HUDEP-2 (cell line): ENCODE measurements at regions not wholly inside any gene's neighbourhood (a gene's known extent, or its start where the extent isn't known, plus 50 kb on each side); places are given as distances from the start of the nearest gene placed in this dataset.
A peak's percentile ranks its signal among the peaks of the same experiment; 100 is the strongest.

Experiments used
- DNase-seq, 76 experiments: peaks; one replicate each; lab custom pipeline; 2025; ENCODE audit not compliant: unreplicated experiment in 76 of 76; lab: John Stamatoyannopoulos, UW

DNA sequence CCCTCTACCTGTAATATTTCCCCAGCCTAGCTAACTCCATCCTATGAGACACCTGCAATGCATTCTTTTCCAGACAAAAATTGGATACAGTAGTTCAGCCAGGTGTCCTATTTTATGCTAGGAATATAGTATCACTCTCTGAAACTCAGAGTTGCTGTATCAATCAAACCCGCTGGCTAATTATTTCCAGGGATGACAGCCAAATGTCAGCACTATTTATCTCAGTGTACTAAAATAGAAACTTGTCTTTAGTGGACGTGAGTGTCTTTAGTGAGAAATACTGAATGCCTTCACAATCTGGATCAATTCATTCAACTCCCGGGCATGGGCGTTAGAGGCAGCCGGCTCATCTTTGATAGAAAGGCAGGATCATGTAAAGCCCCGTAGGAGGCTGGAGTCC is 196.2 kb downstream of the RBM46 start:
- DNase-seq = peak in 1 of 76 experiments; percentile 1

DNA sequence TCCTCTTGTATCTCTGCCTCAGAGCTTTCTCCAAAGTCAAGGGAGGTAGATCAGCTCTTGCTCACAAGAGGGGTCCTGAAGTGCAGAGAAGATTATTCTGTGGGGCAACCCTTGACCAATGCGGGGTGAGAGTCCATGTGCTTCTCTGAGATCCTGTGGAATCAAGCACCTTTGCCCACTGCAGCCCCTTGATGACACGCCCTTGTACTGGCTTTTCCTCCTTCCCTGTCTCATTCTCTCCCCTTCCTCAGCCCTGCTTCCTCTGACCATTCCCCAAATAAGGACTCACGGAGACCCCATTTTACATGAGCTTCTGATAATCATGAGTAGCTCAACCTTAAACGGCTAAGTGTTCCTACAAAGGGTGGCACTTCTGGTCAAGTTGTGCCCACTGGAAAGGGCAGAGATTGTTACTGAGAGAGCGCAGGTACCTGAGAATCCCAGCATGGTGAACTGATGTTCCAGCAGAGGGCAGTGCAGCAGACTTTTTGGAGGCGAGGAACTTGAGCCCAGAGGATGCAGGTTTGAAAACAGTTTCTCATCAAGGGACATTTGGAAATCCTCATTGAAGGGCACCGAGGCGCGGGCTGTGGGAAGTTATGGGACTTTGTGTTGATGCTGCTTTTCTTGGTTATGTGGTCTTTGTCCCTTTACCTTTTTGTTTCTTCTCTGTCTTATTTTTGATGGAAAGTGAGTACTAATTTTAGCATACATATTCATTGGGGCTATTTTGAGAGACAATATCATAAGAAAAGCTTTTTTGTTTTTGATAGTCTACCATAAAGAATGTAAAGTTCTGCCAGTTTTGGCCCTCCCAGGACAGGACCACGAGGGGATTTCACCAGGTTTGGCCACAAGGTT is 201.3 kb downstream of the RBM46 start:
- peak in 63 of 76 experiments; percentile 2 to 79 (median 46) for DNase-seq

DNA sequence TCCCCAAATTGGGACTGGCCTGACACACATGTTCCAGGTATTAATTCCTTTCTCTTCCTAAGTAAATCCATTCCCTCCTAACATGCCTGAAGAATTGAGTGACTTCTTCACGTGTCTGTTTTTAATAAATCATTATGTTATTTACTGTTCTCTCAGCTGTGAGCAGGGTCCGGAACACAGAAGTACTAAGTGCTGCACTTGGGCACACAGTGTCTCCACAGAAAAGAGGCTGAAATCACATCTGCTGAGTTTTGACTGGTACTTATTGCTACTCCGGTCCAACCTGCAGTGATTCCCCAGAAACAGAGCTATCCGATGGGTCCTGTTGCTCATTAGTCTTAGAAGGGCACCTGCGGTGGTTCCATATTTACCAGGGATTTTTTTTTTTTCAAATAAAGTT is 202.6 kb downstream of the RBM46 start:
- DNase-seq = no peak

DNA sequence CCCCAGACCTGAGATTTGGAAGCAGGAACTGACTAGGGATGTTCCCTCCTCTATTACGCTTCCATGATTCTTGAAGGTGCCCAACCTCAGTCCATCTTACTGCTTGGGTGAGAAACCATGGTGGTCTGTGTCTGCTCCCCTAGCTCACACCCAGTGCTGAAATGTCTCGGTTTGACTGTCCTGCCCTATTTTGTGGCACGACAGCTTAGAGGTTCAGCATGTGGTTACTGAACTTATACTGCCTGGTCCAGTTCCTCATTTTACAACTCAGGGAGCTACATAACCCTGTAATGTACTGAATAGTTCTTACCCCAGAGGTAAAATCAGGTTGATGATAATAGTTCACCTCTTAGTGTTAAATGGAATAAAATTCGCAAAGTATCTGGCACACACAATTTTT is 203.1 kb downstream of the RBM46 start:
- no peak for DNase-seq

DNA sequence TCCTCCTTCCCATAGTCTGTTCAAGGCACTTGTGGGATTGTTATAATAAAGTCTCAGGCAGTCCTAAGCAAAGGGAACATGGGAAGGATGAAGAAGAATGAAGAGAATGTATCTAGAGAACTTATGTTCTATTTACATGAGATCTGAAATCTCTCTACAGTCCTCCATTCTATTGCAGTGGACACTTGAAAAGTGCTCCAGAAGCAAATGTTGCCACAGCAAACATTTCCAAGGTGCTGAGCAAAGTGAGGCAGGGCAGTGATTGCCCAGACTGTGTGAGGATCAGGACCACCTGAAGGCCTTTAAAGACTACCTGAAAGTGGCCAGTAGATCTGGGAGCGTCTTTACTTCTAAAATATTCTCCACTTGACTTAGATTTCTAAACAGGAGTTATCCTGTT is 203.5 kb downstream of the RBM46 start:
- DNase-seq = no peak

DNA sequence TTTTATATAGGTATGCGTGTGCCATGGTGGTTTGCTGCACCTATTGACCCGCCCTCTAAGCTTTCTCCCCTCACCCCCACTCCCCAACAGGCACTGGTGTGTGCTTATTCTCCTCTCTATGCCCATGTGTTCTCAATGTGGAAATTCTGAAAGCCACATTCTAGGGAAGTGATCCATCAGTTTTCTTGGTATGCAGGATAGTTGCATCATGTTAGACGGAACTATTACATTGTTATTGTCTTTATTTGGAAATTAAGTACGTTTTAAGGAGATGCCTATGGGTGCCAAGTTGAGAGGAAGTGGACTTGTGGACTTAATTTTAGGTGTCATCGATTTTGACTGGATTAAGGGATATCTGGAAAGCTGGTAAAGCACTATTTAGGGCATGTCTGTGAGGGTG is 204.6 kb downstream of the RBM46 start:
- no peak for DNase-seq

DNA sequence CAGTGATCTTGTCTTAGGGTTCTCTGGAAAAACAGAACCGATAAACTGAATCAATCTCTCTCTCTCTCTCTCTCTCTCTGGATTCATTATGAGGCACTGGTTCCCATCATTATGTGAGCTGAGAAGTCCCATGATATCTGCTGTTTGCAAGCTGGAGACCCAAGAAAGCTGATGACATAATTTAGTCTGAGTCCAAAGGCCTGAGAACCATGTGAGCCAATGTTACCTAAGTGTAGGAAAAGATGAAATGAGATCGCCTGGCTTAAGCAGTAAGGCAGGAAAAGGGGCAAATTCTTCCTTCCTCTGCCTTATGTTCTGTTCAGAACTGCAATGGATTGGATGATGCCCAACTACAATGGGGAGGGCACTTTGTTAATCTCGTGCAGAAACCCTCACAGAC is 207.4 kb downstream of the RBM46 start:
- DNase-seq = peak in 5 of 76 experiments; percentile 2 to 6 (median 2)

DNA sequence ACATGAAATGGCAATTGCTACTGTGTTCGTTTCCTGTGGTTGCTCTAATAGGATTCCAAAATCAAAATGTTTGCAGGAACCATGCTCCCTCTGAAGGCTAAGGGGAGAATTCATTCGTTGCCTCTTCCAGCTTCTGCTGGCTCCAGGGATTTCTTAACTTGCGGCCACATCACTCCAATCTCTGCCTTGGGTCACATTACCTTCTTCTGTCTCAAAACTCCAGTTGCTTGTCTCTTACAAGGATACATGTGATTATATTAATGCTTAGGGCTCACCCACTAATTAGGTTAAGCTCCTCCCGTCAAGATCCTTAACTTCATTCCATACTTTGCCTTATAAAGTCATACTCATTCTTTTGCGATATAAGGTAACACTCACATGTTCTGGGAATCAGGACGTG is 208.4 kb downstream of the RBM46 start:
- DNase-seq = no peak

DNA sequence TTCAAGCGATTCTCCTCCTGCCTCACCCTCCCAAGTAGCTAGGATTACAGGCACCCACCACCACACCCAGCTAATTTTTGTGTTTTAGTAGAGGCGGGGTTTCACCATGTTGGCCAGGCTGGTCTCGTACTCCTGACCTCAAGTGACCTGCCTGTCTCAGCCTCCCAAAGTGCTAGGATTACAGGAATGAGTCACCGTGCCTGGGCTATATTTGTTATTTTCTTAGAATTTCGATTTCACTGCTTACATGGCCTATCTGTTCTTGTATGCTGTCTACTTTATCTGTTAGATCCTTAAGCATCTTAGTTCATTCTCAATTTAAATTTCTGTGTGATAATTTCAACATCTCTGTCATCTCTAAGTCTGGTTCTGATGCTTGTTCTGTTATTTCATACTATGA is 210.6 kb upstream of the NPY2R start:
- peak in 5 of 76 experiments; percentile 3 to 38 (median 18) for DNase-seq

DNA sequence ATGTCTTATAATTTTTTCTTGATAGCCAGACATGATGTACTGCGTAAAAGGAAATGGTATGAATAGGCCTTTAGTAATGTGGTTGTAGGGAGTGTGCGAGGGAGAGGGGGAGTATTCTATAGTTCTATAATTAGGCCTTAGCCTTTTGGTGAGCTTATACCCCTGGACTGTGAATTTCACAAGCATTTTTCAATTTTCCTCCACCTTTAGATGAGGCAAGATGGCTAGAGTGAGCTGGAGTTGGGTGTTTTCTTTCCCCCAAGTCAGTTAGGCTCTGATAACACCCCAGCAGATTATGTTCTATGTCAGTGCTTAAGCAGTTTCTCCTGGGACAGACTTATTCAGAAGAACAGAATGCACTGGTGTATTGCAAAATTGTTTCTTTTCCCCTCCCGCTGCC is 210.2 kb upstream of the NPY2R start:
- DNase-seq = peak in 2 of 76 experiments; percentile 5

DNA sequence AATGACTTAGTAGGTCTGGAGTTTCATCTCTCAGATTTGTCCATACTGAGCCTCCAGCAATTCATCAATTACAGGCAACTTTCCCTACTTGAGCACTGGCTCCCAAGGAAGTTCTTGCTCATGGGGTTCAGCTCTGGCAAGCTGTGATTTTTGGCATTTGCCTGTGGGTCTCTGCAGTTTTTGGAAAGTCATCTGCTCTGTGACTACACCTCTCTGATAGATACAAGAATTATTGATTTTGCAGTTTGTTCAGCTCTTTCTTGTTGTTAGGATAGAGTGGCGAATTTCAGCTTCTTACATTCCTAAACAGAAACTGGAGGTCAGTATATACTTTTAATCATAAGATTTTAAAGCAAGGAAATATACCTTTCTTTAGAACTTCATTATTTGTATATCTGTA is 209.7 kb upstream of the NPY2R start:
- no peak for DNase-seq

DNA sequence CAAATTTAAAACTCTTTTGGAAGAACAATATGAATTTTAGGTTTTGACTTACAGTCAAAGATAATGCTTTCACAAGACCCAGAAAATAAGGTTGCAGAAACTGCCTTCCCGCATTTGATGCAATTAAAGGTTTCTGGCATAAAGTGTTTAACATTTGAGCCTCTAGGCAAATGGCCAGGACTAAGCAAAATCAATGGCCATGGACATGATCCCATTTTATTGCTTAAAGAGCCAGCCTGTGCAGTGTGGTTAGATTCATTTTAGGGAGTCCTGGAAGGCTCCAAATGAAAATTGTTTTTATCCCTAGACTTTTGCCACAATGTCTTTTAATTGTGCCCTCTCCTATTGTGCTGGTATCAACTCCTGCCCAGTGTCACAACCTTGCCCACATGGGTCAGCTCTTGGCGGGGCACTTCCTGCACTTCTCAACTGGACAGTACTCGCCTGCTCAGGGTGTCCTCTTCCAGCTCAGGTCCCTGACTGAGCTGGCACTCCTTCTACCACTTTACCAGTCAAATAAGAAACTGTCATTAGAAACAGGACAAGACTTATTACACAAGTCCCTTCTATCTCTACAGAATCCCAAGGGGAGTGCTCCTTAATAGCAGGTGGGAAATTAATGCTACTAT is 208.4 kb upstream of the NPY2R start:
- DNase-seq = no peak

DNA sequence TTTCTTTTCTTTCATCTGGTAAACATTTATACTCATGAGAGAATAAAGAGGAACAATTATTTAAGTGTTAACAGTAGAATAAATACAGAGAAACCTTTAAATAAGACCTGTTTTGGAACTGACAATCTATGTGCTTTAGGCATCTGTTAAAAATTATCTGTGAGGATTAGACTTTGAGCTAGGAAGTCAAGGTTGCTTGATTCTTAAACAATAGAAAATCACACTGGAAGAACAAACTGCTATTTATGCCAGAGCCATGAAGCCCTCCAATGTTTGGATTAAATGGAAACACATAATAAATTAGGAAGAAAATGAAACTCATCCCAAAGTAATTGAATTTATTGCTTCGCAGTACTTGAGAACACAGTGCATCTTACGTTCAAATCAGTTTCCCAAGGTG is 207.2 kb upstream of the NPY2R start:
- DNase-seq = no peak

DNA sequence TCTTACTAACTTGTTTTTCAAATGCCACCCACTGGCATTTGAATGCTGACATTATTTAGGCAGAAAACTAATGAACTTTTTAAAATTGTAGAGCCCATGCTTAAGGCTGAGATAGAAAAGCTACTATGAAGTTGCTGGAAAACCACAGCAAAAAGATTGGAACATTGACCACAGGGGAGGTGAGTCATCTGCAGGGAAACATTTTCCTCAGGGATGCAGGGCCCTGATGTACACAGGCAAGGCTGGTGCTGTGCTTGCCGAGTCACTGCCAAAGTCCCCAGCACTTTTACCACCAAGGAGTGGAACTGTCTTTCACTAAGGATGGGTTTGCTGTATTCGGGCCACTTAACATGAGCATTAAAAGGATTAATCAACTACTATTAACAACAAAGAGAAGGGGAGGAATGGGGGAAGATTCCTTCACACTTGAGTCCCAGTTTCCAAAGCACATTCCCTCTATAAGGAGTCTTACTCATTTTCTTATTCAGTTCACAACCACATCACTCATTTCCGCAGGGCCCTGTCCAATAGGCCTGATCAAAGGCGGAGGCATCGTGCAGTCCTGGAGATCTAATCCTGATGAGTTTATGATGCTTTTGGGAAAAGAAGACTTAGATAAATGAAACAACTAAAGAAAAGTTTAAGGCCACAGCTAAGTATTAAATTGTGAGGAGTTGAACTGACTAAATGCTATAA is 202.9 kb upstream of the NPY2R start:
- DNase-seq = no peak

DNA sequence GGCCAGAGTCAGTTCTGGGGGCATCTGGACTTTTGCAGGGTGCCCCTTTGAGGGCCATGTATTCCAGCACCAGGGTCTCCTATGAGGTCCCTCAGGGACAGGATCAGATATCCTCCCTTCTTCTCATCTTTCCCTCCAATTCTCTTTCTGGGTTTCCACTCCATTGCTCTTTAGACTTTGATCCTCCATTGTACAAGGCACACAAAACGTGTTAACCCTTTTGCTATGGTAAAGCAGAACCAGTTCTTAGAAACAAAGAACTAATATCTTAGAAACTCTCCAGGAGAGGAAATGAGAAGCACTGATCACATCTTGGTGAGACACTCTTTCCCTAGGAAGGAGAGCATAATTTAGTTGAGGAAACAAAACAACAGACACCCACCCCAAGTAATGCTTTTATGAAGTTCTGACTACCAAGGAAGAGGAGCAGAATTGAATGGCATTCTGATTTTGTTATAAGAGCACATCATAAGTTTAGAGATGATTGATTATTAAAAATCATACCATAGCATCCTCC is 200.7 kb upstream of the NPY2R start:
- DNase-seq = peak in 6 of 76 experiments; percentile 1 to 33 (median 12)

DNA sequence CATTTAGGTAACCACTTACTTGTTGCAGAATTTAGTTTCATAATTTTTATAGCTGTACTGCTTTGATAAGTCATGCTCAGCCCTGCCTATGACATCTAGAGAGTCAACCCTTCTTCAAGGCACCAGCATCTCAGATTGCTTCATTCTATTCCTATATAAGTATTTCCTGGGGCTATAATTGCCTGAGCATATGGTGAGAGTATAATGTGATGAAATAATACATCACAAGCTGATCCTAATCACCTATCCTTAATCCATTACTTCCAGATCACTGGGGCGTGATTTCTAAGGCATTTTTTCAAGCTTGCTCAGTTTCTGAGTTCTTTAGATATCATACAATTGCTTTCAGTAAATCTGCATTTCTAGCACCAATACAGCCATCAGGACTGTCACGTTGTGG is 200.0 kb upstream of the NPY2R start:
- DNase-seq = no peak

DNA sequence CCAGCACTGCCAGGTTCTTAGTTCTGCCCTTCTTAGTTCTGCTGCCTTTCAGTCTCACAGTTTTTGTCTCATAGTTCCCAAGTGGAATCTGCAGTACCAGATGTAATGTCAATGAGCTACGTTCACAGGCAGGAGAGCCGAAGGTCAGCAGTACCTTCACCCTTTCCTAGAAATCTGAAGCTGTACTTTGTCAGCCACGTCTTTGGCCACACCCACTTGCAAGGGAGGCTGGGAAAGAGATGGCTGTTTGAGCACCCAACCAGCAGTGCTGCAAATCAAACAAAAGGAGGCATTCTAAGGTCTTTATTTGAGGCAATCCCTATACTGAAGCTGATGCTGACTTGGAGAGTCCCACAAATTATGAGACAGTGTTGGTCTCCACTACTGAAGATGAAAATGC is 199.1 kb upstream of the NPY2R start:
- DNase-seq = no peak

DNA sequence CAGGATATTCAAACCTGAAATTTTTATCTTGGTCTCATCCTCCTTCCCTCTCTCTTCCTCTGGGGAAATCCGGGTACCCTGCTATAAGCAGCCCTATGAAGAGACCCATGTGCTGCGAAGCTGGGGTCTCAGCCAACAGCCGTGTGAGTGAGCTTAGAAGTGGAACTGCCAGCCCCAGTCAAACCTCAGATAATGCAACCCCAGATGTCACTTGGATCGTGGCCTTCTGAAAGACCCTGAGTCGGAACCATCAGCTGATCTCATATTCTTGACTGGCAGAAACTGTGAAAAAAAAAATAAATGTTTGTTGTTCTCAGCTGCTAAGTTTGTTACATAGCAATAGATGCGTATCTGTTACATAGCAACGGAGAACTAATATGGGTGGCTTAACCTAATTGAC is 198.1 kb upstream of the NPY2R start:
- no peak for DNase-seq

DNA sequence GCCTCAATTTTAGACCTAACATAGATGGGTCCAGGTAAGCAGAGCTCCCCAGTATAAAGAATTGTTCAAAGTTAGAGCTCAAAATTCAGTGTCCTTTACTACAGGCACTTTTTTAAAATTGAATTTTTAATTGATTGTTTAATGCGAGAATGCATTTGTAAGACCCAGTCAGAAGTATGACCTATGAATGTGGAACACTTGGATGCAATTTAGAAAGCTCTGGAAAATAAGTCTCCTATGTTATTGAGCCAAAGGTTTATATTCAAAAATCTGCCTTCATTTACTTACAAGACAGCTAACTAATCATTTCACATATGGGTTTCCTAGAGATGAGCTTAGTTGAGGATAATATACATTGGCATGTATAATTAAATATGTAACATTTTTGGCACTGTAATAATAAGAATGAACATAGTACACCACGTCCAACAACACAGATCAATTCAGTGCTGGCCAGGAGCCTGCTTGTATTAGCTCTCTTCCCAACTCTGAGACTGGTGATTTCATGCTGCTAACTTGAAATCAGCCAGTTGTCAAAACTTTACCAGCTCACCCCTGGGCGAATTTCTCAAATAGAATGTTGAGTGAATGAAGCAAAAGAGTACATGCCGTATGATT is 197.2 kb upstream of the NPY2R start:
- DNase-seq = no peak

DNA sequence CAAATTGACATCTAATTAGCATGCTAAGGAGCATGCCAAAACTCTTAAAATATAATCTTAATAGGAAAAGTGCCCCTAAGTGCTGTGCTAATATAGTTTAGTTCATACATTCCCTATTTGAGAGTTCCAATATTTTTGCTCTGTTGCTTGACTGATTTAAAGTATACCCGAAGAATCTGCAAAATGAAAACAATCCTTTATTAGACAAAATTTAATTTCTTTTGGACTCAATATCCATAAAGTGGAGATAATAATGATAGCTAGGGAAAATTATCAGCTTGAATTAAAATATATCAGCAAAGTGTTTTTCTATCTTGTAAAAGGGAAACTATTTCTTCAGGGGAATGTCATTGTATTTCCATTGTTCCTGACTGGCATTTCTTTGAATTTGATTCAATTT is 196.0 kb upstream of the NPY2R start:
- no peak for DNase-seq

DNA sequence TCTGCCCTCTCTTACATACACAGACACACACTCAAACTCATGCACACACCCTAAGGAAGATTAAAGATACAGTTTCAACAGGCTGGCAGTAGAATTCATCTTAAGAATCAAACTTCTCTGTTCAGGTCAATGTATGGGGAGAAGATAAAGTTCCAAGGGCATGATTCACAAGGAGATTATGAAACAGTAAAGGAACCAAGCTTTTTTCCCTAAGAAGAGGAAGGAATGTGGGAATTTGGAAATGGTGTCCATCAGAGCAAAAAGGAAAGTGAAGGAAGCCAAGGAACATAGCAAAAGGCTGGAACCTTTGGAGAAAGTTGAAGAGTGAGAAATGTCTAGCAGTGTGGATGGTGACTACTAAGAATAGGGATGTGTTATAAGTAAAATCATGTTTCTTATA is 191.0 kb upstream of the NPY2R start:
- DNase-seq = no peak
